Uterus (tissue), 2 donors: ENCODE measurements at regions not wholly inside any gene's neighbourhood (a gene's known extent, or its start where the extent isn't known, plus 50 kb on each side); places are given as distances from the start of the nearest gene placed in this dataset.

Source experiments
- POLR2A ChIP-seq, 2 donors: fragments of 450-650 bp; IDR thresholded peaks; one replicate each; pipeline ENCODE4 v1.6.1; 2016; ENCODE audit warnings: antibody characterized with exemption in 2 of 2, mild to moderate bottlenecking in 1 of 2, moderate library complexity in 1 of 2
- TF ChIP-seq, protein P1 (sequence below), 4 experiments: fragments of 200-600 bp in 2 of 4; fragments of 450-650 bp in 2 of 4; sonication (generic) in 2 of 4; IDR thresholded peaks; one replicate each; pipeline ENCODE4 v1.5.1; 2016 to 2019; ENCODE audit warnings: antibody characterized with exemption in 4 of 4, mild to moderate bottlenecking in 2 of 4, moderate library complexity in 1 of 4

- TF ChIP-seq, protein P1, sequence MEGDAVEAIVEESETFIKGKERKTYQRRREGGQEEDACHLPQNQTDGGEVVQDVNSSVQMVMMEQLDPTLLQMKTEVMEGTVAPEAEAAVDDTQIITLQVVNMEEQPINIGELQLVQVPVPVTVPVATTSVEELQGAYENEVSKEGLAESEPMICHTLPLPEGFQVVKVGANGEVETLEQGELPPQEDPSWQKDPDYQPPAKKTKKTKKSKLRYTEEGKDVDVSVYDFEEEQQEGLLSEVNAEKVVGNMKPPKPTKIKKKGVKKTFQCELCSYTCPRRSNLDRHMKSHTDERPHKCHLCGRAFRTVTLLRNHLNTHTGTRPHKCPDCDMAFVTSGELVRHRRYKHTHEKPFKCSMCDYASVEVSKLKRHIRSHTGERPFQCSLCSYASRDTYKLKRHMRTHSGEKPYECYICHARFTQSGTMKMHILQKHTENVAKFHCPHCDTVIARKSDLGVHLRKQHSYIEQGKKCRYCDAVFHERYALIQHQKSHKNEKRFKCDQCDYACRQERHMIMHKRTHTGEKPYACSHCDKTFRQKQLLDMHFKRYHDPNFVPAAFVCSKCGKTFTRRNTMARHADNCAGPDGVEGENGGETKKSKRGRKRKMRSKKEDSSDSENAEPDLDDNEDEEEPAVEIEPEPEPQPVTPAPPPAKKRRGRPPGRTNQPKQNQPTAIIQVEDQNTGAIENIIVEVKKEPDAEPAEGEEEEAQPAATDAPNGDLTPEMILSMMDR (IDR thresholded peaks at IDR 0.05): no peak
- no peak for TF ChIP-seq POLR2A (IDR thresholded peaks at IDR 0.05)
Measured at GRCh38 chr15:97072545-97072944, 742.0 kb downstream of the NR2F2 start.
